NB4 (cell line): ENCODE measurements at regions not wholly inside any gene's neighbourhood (a gene's known extent, or its start where the extent isn't known, plus 50 kb on each side); places are given as distances from the start of the nearest gene placed in this dataset.

Experiments
- MYC ChIP-seq: IDR thresholded peaks from 2 replicates; pipeline ENCODE4 v1.6.1; 2011; ENCODE audit warnings: low read depth, low read length
- TF ChIP-seq, protein P1 (sequence below): IDR thresholded peaks from one replicate; pipeline ENCODE4 v1.5.1; 2012; ENCODE audit warnings: low read depth, low read length

DNA sequence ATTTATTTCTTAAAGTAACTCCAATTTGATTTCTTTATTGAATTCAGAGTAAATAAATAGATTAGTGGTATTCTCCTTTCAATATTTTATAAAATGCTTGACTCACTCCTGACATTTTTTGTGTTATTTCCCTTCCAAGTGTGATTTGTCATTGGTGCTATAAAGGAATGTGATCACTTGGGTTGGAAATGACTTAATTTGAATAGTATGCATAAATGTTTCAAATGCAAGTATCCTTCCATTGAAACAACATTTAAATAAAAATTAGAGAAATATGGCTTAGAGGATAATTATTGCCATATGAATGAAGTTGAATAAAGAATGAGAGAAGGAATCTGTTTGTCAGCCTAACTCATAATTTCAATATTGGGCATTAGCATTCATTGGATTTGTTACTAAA, 182.7 kb downstream of the PABPC4L start:
- TF ChIP-seq, protein P1, sequence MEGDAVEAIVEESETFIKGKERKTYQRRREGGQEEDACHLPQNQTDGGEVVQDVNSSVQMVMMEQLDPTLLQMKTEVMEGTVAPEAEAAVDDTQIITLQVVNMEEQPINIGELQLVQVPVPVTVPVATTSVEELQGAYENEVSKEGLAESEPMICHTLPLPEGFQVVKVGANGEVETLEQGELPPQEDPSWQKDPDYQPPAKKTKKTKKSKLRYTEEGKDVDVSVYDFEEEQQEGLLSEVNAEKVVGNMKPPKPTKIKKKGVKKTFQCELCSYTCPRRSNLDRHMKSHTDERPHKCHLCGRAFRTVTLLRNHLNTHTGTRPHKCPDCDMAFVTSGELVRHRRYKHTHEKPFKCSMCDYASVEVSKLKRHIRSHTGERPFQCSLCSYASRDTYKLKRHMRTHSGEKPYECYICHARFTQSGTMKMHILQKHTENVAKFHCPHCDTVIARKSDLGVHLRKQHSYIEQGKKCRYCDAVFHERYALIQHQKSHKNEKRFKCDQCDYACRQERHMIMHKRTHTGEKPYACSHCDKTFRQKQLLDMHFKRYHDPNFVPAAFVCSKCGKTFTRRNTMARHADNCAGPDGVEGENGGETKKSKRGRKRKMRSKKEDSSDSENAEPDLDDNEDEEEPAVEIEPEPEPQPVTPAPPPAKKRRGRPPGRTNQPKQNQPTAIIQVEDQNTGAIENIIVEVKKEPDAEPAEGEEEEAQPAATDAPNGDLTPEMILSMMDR: no peak
- TF ChIP-seq MYC: no peak
